SK-N-SH (cell line): ENCODE measurements at regions not wholly inside any gene's neighbourhood (a gene's known extent, or its start where the extent isn't known, plus 50 kb on each side); places are given as distances from the start of the nearest gene placed in this dataset.

Experiments
- CTCF ChIA-PET: fragments of 300-600, 350-600 bp; formaldehyde crosslinking; extraction: SDS; loops from one replicate; lab custom pipeline; 2021; lab: Yijun Ruan, JAX
- POLR2A ChIA-PET: fragments of 350-600 bp; sonication (Branson Sonifier 250); formaldehyde crosslinking; extraction: SDS; loops from one replicate; lab custom pipeline; 2020; ENCODE audit warnings: antibody characterized with exemption, inconsistent platforms; lab: Yijun Ruan, JAX
- DNase-seq: peaks from one replicate; pipeline ENCODE4 v3.0.0; 2012
- H2AFZ ChIP-seq: fragments of 200-600 bp; sonication (generic); 2 replicates; pipeline ENCODE4 v1.8.1; 2016; ENCODE audit warnings: antibody characterized with exemption, mild to moderate bottlenecking, low read depth
- H3F3A ChIP-seq: fragments of 200-600 bp; sonication (generic); replicated peaks from 2 replicates; pipeline ENCODE3; 2016; ENCODE audit warnings: antibody characterized with exemption, mild to moderate bottlenecking; ENCODE audit not compliant: insufficient read depth
- H3K27ac ChIP-seq, 2 experiments: fragments of 200-500 bp in 1 of 2; fragments of 200-600 bp in 1 of 2; sonication (Bioruptor generic) in 1 of 2; sonication (generic), shearing (Covaris generic) in 1 of 2; 2 replicates each; pipeline versions ENCODE4 v1.5.1 to v1.6.1; 2014 to 2016; ENCODE audit warnings: low read depth in 2 of 2, inconsistent platforms in 1 of 2, low read length in 1 of 2, mild to moderate bottlenecking in 1 of 2, mixed read lengths in 1 of 2
- H3K27me3 ChIP-seq: fragments of 200-600 bp; sonication (generic), shearing (Covaris generic); 2 replicates; pipeline ENCODE4 v1.6.1; 2016; ENCODE audit warnings: mixed run types; ENCODE audit not compliant: insufficient read depth
- H3K36me3 ChIP-seq, 2 experiments: fragments of 200-500 bp in 1 of 2; fragments of 200-600 bp in 1 of 2; sonication (Bioruptor generic) in 1 of 2; sonication (generic) in 1 of 2; replicated peaks in 1 of 2; 2 replicates each; pipeline versions ENCODE3 to v1.5.1; 2014 to 2016; ENCODE audit warnings: low read length in 1 of 2, mild to moderate bottlenecking in 1 of 2; ENCODE audit not compliant: insufficient read depth in 2 of 2, control insufficient read depth in 1 of 2
- H3K4me1 ChIP-seq, 2 experiments: fragments of 200-500 bp in 1 of 2; fragments of 200-600 bp in 1 of 2; sonication (Bioruptor generic) in 1 of 2; sonication (generic), shearing (Covaris generic) in 1 of 2; 2 replicates each; pipeline versions ENCODE4 v1.5.1 to v1.6.1; 2014 to 2016; ENCODE audit warnings: low read depth in 1 of 2, low read length in 1 of 2, mixed run types in 1 of 2; ENCODE audit not compliant: insufficient read depth in 2 of 2, control insufficient read depth in 1 of 2
- H3K4me2 ChIP-seq: fragments of 200-600 bp; sonication (generic), shearing (Covaris generic); 2 replicates; pipeline ENCODE4 v1.6.1; 2017; ENCODE audit warnings: mixed run types
- H3K4me3 ChIP-seq, 2 experiments: fragments of 200-500 bp in 1 of 2; fragments of 200-600 bp in 1 of 2; sonication (Bioruptor generic) in 1 of 2; sonication (generic), shearing (Covaris generic) in 1 of 2; 2 replicates each; pipeline versions ENCODE4 v1.5.1 to v1.8.1; 2014 to 2016; ENCODE audit warnings: low read depth in 2 of 2, inconsistent platforms in 1 of 2, low read length in 1 of 2, mild to moderate bottlenecking in 1 of 2, mixed read lengths in 1 of 2, moderate library complexity in 1 of 2
- H3K79me2 ChIP-seq: fragments of 200-600 bp; sonication (generic); 2 replicates; pipeline ENCODE4 v1.8.1; 2017; ENCODE audit warnings: mild to moderate bottlenecking; ENCODE audit not compliant: insufficient read depth
- H3K9ac ChIP-seq: fragments of 200-600 bp; sonication (generic); 2 replicates; pipeline ENCODE4 v1.6.1; 2017; ENCODE audit warnings: mixed run types
- H3K9me2 ChIP-seq: fragments of 200-600 bp; sonication (generic); 2 replicates; pipeline ENCODE4 v1.6.1; 2017; ENCODE audit warnings: mixed run types
- H3K9me3 ChIP-seq: fragments of 200-600 bp; sonication (generic); 2 replicates; pipeline ENCODE4 v1.6.1; 2017; ENCODE audit warnings: mixed run types, mild to moderate bottlenecking, moderate library complexity
- H4K20me1 ChIP-seq: fragments of 200-600 bp; sonication (generic); 2 replicates; pipeline ENCODE4 v1.6.1; 2017; ENCODE audit warnings: mild to moderate bottlenecking, mixed run types; ENCODE audit not compliant: insufficient read depth
- CHD2 ChIP-seq: fragments of 150-350 bp; IDR thresholded peaks from 2 replicates; pipeline ENCODE4 v1.6.1; 2018; ENCODE audit warnings: low read length; ENCODE audit not compliant: partially characterized antibody
- GATA2 ChIP-seq: sonication (generic); formaldehyde crosslinking; IDR thresholded peaks from 2 replicates; pipeline ENCODE4 v1.5.0; 2020; ENCODE audit warnings: mild to moderate bottlenecking, missing genetic modification reagents
- IRF3 ChIP-seq: fragments of 150-350 bp; IDR thresholded peaks from 2 replicates; pipeline ENCODE4 v1.6.1; 2016; ENCODE audit warnings: mild to moderate bottlenecking, low read depth, low read length
- JUND ChIP-seq: IDR thresholded peaks from 2 replicates; pipeline ENCODE4 v1.4.0; 2012
- NRF1 ChIP-seq: IDR thresholded peaks from 2 replicates; pipeline ENCODE4 v1.6.1; 2012; ENCODE audit warnings: low read depth, mild to moderate bottlenecking, low read length
- POLR2AphosphoS5 ChIP-seq: IDR thresholded peaks from 2 replicates; pipeline ENCODE4 v1.6.1; 2012; ENCODE audit warnings: low read depth, low read length
- RAD21 ChIP-seq: IDR thresholded peaks from 2 replicates; pipeline ENCODE4 v1.6.1; 2012; ENCODE audit warnings: mild to moderate bottlenecking, low read length
- REST ChIP-seq: IDR thresholded peaks from 2 replicates; pipeline ENCODE4 v1.6.1; 2012; ENCODE audit warnings: mild to moderate bottlenecking, low read depth, low read length, moderate library complexity
- RFX5 ChIP-seq: IDR thresholded peaks from 2 replicates; pipeline ENCODE4 v1.6.1; 2012; ENCODE audit warnings: mild to moderate bottlenecking, improper control_type of control experiment, low read length
- RXRA ChIP-seq: IDR thresholded peaks from 2 replicates; pipeline ENCODE4 v1.4.0; 2012; ENCODE audit warnings: low read depth, mild to moderate bottlenecking, borderline replicate concordance
- SMC3 ChIP-seq: IDR thresholded peaks from 2 replicates; pipeline ENCODE4 v1.6.1; 2012; ENCODE audit warnings: low read depth, low read length, improper control_type of control experiment
- TCF12 ChIP-seq: IDR thresholded peaks from 2 replicates; pipeline ENCODE4 v1.4.0; 2012
- TEAD4 ChIP-seq: IDR thresholded peaks from 2 replicates; pipeline ENCODE4 v1.4.0; 2012; ENCODE audit warnings: mild to moderate bottlenecking, borderline replicate concordance; ENCODE audit not compliant: insufficient read depth
- TF ChIP-seq, protein P1 (sequence below): fragments of 150-350 bp; IDR thresholded peaks from 2 replicates; pipeline ENCODE4 v1.6.1; 2017; ENCODE audit warnings: antibody characterized with exemption, low read length, low read depth, borderline replicate concordance
- TF ChIP-seq, protein P2 (sequence below): IDR thresholded peaks from 2 replicates; pipeline ENCODE4 v1.4.0; 2012; ENCODE audit warnings: low read depth, borderline replicate concordance

GRCh38 chr5:109998208-109998607 is 308.5 kb downstream of the MAN2A1 start:
- POLR2A ChIA-PET, result no interaction called here
- Histone ChIP-seq H3K9ac (no peak overlapping the region), H3K9me2 (no peaks in the 10 kb centered on the region), H3F3A (no peaks in the 10 kb centered on the region), H3K36me3 (no peaks in the 10 kb centered on the region), H3K79me2 (no peaks in the 10 kb centered on the region), H4K20me1 (no peaks in the 10 kb centered on the region), H2AFZ (no peak overlapping the region), H3K27me3 (no peaks in the 10 kb centered on the region), H3K4me2 (no peak overlapping the region), H3K4me3 (no peak overlapping the region), H3K4me1 (peaks cover 5 to 10% of the 10 kb centered on the region in 2 experiments; a peak in 2 of 4 replicates), H3K9me3 (no peaks in the 10 kb centered on the region), H3K27ac (no peak overlapping the region)
- TF ChIP-seq CHD2 (no peak), RFX5 (no peak), REST (no peak), NRF1 (no peak), RXRA (no peak), POLR2AphosphoS5 (no peak), SMC3 (no peak), GATA2 (CRISPR knock-in tag) (no peak), JUND (no peak), IRF3 (no peak), RAD21 (no peak), TEAD4 (no peak), TCF12 (no peak)
- TF ChIP-seq, protein P1, sequence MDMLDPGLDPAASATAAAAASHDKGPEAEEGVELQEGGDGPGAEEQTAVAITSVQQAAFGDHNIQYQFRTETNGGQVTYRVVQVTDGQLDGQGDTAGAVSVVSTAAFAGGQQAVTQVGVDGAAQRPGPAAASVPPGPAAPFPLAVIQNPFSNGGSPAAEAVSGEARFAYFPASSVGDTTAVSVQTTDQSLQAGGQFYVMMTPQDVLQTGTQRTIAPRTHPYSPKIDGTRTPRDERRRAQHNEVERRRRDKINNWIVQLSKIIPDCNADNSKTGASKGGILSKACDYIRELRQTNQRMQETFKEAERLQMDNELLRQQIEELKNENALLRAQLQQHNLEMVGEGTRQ, result no peak
- TF ChIP-seq, protein P2, sequence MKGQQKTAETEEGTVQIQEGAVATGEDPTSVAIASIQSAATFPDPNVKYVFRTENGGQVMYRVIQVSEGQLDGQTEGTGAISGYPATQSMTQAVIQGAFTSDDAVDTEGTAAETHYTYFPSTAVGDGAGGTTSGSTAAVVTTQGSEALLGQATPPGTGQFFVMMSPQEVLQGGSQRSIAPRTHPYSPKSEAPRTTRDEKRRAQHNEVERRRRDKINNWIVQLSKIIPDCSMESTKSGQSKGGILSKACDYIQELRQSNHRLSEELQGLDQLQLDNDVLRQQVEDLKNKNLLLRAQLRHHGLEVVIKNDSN, result no peak
- DNase-seq, result no peak
- CTCF ChIA-PET, result interaction anchor here (1.6 kb wide), 1 partner anchor 8 kb away, joined by 3 read pairs; no protein-coding TSS in a partner anchor
